ENCODE measurements at regions not wholly inside any gene's neighbourhood (a gene's known extent, or its start where the extent isn't known, plus 50 kb on each side); places are given as distances from the start of the nearest gene placed in this dataset.

GRCh38 chr6:91606148-91606901 lies 1019.5 kb upstream of the MAP3K7 start:
- intact Hi-C loops (cut with micrococcal nuclease), result no loop called here
- Mint-ChIP-seq H3K4me3 (no peak overlapping the region), H3K36me3 (ENCODE audit: low read depth) (no peaks in the 10 kb centered on the region), H3K9me3 (no peaks in the 10 kb centered on the region), H3K27me3 (no peaks in the 10 kb centered on the region), H3K27ac (no peak overlapping the region), H3K4me1 (no peaks in the 10 kb centered on the region)
- DNase-seq (no peak), ATAC-seq (ENCODE audit: low read depth) (no peak)
- ChIA-PET POLR2A (no interaction called here), CTCF (no interaction called here)
- TF ChIP-seq CTCF (IDR thresholded peaks at IDR 0.05), result no peak

GRCh38 chr6:91600561-91600960 lies 1013.7 kb upstream of the MAP3K7 start:
- CTCF ChIA-PET, result no interaction called here
- no peaks in the 10 kb centered on the region for H3K9me3 Mint-ChIP-seq
- no peak for ATAC-seq (ENCODE audit: low read depth)
- TF ChIP-seq CTCF (IDR thresholded peaks at IDR 0.05), result no peak
- intact Hi-C loops (cut with micrococcal nuclease), result no loop called here
- no peaks in the 10 kb centered on the region for H3K4me1 Mint-ChIP-seq
- no peak overlapping the region for H3K27ac Mint-ChIP-seq
- H3K27me3 Mint-ChIP-seq, result no peaks in the 10 kb centered on the region
- no peak overlapping the region for H3K4me3 Mint-ChIP-seq
- DNase-seq, result no peak
- H3K36me3 Mint-ChIP-seq (ENCODE audit: low read depth), result no peaks in the 10 kb centered on the region
- POLR2A ChIA-PET, result no interaction called here

GRCh38 chr6:91590191-91590590 lies 1003.3 kb upstream of the MAP3K7 start:
- intact Hi-C loops (cut with micrococcal nuclease), result no loop called here
- TF ChIP-seq CTCF (IDR thresholded peaks at IDR 0.05), result no peak
- no peaks in the 10 kb centered on the region for H3K4me1 Mint-ChIP-seq
- DNase-seq (no peak), ATAC-seq (ENCODE audit: low read depth) (no peak)
- H3K27me3 Mint-ChIP-seq, result no peaks in the 10 kb centered on the region
- no peak overlapping the region for H3K27ac Mint-ChIP-seq
- POLR2A ChIA-PET, result no interaction called here
- H3K36me3 Mint-ChIP-seq (ENCODE audit: low read depth), result no peaks in the 10 kb centered on the region
- CTCF ChIA-PET, result no interaction called here
- no peak overlapping the region for H3K4me3 Mint-ChIP-seq
- H3K9me3 Mint-ChIP-seq, result peaks cover 3% of the 10 kb centered on the region

GRCh38 chr6:91580635-91581034 lies 993.8 kb upstream of the MAP3K7 start:
- ChIA-PET POLR2A (no interaction called here), CTCF (no interaction called here)
- Mint-ChIP-seq H3K4me1 (no peaks in the 10 kb centered on the region), H3K27ac (no peak overlapping the region), H3K27me3 (no peaks in the 10 kb centered on the region), H3K36me3 (ENCODE audit: low read depth) (no peaks in the 10 kb centered on the region), H3K9me3 (peaks cover 4% of the 10 kb centered on the region), H3K4me3 (no peak overlapping the region)
- TF ChIP-seq CTCF (IDR thresholded peaks at IDR 0.05), result no peak
- intact Hi-C loops (cut with micrococcal nuclease), result no loop called here
- no peak for DNase-seq
- ATAC-seq (ENCODE audit: low read depth), result no peak

- no peaks in the 10 kb centered on the region for H3K4me1 Mint-ChIP-seq
Observed at GRCh38 chr6:91575032-91575431, 988.2 kb upstream of the MAP3K7 start.

More at GRCh38 chr6:91575032-91575431, 988.2 kb upstream of the MAP3K7 start:
- intact Hi-C loops (cut with micrococcal nuclease), result no loop called here
- Mint-ChIP-seq H3K9me3 (peaks cover 2% of the 10 kb centered on the region), H3K27ac (no peak overlapping the region), H3K36me3 (ENCODE audit: low read depth) (no peaks in the 10 kb centered on the region), H3K4me3 (no peak overlapping the region), H3K27me3 (no peaks in the 10 kb centered on the region)
- ATAC-seq (ENCODE audit: low read depth) (no peak), DNase-seq (no peak)
- ChIA-PET POLR2A (no interaction called here), CTCF (no interaction called here)
- TF ChIP-seq CTCF (IDR thresholded peaks at IDR 0.05), result no peak

All from activated B cell treated with CpG ODN at 0.5 μM for 24 hours (primary cell).